HG02571 (cell line): ENCODE measurements at regions not wholly inside any gene's neighbourhood (a gene's known extent, or its start where the extent isn't known, plus 50 kb on each side); places are given as distances from the start of the nearest gene placed in this dataset.
"Not testable (repeated sequence)": the region's sequence is repeated elsewhere in the genome, so short reads cannot be mapped to it uniquely, and the experiment has no call there.

Experiments used
- ATAC-seq: cut with Tn5 transposase; IDR thresholded peaks from one replicate; pipeline ENCODE4 v1.9.1; 2021; ENCODE audit warnings: mild to moderate bottlenecking, moderate library complexity; ENCODE audit not compliant: unreplicated experiment

- no peak for ATAC-seq
These were observed 155.5 kb downstream of the BUB3 start for GRCh38 chr10:123309731-123310130.

- ATAC-seq = no peak
These were observed 162.6 kb downstream of the BUB3 start for GRCh38 chr10:123316776-123317175.

GRCh38 chr10:123318516-123318915 is 164.3 kb downstream of the BUB3 start:
- no peak for ATAC-seq

- no peak for ATAC-seq
These were observed 165.9 kb downstream of the BUB3 start for GRCh38 chr10:123320091-123320490.

GRCh38 chr10:123323884-123324283 is 169.7 kb downstream of the BUB3 start:
- ATAC-seq = no peak

GRCh38 chr10:123325663-123326190 is 171.5 kb downstream of the BUB3 start:
- ATAC-seq = no peak

GRCh38 chr10:123326674-123327073 is 172.5 kb downstream of the BUB3 start:
- ATAC-seq = no peak

- ATAC-seq = no peak
These were observed 173.2 kb downstream of the BUB3 start for GRCh38 chr10:123327450-123327849.

GRCh38 chr10:123327896-123328295 is 173.7 kb downstream of the BUB3 start:
- no peak for ATAC-seq

- no peak for ATAC-seq
These were observed 177.2 kb downstream of the BUB3 start for GRCh38 chr10:123331438-123331837.

- no peak for ATAC-seq
These were observed 192.4 kb downstream of the BUB3 start for GRCh38 chr10:123346581-123346980.

- no peak for ATAC-seq
These were observed 194.7 kb downstream of the BUB3 start for GRCh38 chr10:123348691-123349572.

- no peak for ATAC-seq
These were observed 197.5 kb downstream of the BUB3 start for GRCh38 chr10:123351715-123352114.

- ATAC-seq = no peak
These were observed 200.3 kb downstream of the BUB3 start for GRCh38 chr10:123354521-123354920.

GRCh38 chr10:123355748-123356481 is 201.7 kb downstream of the BUB3 start:
- ATAC-seq = no peak

GRCh38 chr10:123356799-123357198 is 202.6 kb downstream of the BUB3 start:
- no peak for ATAC-seq

- ATAC-seq = no peak
These were observed 203.3 kb downstream of the BUB3 start for GRCh38 chr10:123357421-123357930.

GRCh38 chr10:123359539-123359938 is 205.3 kb downstream of the BUB3 start:
- ATAC-seq = no peak

GRCh38 chr10:123361832-123362231 is 207.6 kb downstream of the BUB3 start:
- no peak for ATAC-seq

GRCh38 chr10:123367195-123367594 is 213.0 kb downstream of the BUB3 start:
- ATAC-seq = no peak

GRCh38 chr10:123371626-123372025 is 217.4 kb downstream of the BUB3 start:
- ATAC-seq = not testable (repeated sequence)

GRCh38 chr10:123373591-123373990 is 219.4 kb downstream of the BUB3 start:
- ATAC-seq = no peak
